MM.1S (cell line): ENCODE measurements at regions not wholly inside any gene's neighbourhood (a gene's known extent, or its start where the extent isn't known, plus 50 kb on each side); places are given as distances from the start of the nearest gene placed in this dataset.

Experiments
- CTCF ChIP-seq: fragments of 300-600 bp; sonication (generic); IDR thresholded peaks from 2 replicates; pipeline ENCODE4 v1.5.1; 2016; ENCODE audit warnings: antibody characterized with exemption, low read length, mixed read lengths
- EZH2 ChIP-seq: fragments of 300-600 bp; sonication (generic); optimal IDR thresholded peaks from 2 replicates; pipeline ENCODE3; 2017; ENCODE audit warnings: low read depth, mild to moderate bottlenecking, antibody characterized with exemption, low read length, mixed read lengths
- EZH2phosphoT487 ChIP-seq: fragments of 300-600 bp; sonication (generic); IDR thresholded peaks from 2 replicates; pipeline ENCODE4 v1.6.1; 2018; ENCODE audit warnings: antibody characterized with exemption, low read length

- TF ChIP-seq EZH2phosphoT487, result no peak
- TF ChIP-seq CTCF, result no peak
- no peak for TF ChIP-seq EZH2
Measured at GRCh38 chr3:81378552-81379293, 382.7 kb downstream of the GBE1 start.
